ENCODE measurements at regions not wholly inside any gene's neighbourhood (a gene's known extent, or its start where the extent isn't known, plus 50 kb on each side); places are given as distances from the start of the nearest gene placed in this dataset.

DNA sequence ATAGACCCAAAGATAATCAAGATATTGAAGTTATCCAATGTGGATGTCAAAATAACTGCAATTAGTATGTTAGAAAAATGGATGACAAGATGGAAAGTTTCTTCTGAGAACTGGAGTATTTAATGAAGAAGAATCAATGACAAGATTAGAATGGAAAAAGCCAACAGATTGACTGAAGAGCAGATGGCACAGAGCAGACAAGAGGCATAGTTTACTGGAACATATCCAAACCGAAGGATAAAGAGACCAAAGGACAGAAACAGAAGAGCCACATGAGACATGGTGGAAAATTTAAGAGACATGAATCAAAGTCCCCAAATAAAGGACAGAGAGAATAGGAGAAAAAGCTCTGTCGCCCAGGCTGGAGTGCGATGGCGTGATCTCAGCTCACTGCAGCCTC lies 89.6 kb upstream of the RXFP2 start (continued):
- TF ChIP-seq JUND (IDR thresholded peaks at IDR 0.05; ENCODE audit: low read length) (no peak), HDAC2 (IDR thresholded peaks at IDR 0.05; ENCODE audit: borderline replicate concordance in 1 of 2, low read depth in 2 of 2, low read length in 2 of 2) (no peak), JUN (IDR thresholded peaks at IDR 0.05; ENCODE audit: low read depth, low read length) (no peak), TAF1 (IDR thresholded peaks at IDR 0.05; ENCODE audit: low read depth, low read length) (no peak), POLR2AphosphoS5 (IDR thresholded peaks at IDR 0.05; ENCODE audit: low read depth, low read length) (no peak), NRF1 (IDR thresholded peaks at IDR 0.05; ENCODE audit: low read depth, low read length) (no peak), GABPA (IDR thresholded peaks at IDR 0.05; ENCODE audit: borderline replicate concordance, insufficient read depth, low read length) (no peak), SAP30 (IDR thresholded peaks at IDR 0.05; ENCODE audit: insufficient read depth, insufficient replicate concordance, low read length) (no peak), BACH1 (IDR thresholded peaks at IDR 0.05; ENCODE audit: low read length) (no peak), SIX5 (IDR thresholded peaks at IDR 0.05; ENCODE audit: low read depth, low read length) (no peak), BCL11A (IDR thresholded peaks at IDR 0.05; ENCODE audit: low read depth in 2 of 2, low read length in 2 of 2) (no peak)
